Renal cortex interstitium (tissue), 11 donors: ENCODE measurements at regions not wholly inside any gene's neighbourhood (a gene's known extent, or its start where the extent isn't known, plus 50 kb on each side); places are given as distances from the start of the nearest gene placed in this dataset.

Experiments used
- DNase-seq, 11 donors: peaks; one replicate each; pipeline ENCODE4 v3.0.0-alpha.2; 2013; ENCODE audit warnings: low read depth in 9 of 11, low spot score in 4 of 11; ENCODE audit errors: extremely low read depth in 1 of 11

DNA sequence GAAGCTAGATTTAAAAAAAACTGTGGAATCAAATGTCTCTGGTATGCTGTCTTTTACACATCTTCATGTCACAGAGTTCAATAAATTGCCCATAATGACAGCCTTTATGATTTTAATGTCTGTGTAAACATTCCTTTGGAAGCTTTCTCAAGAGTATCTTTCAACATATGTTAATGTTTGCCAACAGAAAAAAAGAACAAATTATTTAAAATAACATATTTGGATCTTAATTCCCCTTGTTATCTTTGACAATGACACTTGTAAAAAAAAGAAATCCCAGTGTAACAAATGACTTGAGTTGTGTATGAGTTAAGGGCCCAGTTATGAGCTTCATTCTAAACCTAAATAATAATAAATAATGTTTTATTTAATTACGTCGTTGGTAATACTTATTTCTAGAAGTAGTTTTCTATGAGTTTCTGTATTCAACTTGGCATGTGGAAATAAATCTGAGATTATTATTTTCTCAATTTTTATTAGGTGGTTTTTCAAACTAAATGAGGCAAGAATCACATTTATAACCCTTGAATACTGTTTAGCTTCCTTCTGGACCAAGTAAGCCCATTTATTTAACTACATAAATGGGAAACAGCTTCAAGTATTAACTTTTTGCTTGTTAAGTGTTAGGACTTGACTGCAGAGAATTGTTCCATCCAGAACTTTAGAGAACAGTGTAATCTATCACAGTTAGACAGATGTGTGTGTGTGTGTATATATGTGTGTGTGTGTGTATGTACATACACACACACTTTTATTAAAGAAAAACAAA lies 182.1 kb downstream of the POSTN start:
- DNase-seq = peak in 1 of 11 donors; percentile 5

DNA sequence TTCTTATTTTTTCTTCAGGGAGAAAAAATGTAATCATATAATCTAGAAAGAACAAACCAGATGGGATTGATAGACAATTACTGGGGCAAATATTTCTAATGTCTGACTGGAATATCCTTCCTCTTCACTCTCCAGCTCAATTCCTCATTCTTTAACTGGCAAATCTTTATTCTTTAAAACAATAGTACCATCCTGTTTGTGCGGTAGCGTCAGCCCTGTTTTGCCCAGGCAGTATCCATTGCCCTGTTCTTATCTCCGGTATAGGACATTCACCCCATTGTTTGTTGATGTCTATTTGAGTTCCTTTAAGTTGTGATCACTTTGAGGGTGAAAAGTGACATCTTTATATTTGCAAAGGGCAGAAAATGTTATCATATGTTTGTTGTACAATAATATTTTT lies 185.4 kb downstream of the POSTN start:
- DNase-seq = no peak

DNA sequence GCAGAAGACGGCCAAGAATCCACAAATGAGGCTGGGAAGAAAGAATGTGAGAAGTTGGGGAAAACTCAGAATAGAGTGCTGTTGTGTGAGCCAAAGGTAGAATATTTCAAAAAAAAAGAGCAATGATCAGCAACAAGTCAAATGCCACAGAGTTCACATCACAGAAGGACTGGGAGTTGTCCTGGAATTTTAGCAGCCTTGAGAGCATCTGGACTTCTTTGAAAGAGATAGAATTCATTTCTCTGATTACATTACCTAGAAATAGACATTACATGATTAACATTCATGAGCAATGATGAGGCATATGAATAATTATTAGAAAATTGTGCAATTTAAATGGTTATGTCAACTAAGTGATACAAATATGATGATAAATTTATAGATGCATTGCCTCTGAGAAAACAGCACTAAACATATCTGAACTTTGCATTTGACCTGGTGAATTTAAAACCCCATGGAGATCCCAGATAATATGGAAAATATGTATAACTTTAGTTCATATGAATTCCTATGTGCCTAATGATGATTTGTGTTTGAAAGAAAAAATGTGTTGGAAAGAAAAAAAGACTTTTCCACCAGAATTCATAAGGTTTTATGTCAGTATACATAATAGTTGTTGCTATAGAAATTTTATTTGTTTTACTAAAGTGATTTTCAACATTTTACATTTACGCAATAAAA lies 186.2 kb downstream of the POSTN start:
- DNase-seq = no peak

DNA sequence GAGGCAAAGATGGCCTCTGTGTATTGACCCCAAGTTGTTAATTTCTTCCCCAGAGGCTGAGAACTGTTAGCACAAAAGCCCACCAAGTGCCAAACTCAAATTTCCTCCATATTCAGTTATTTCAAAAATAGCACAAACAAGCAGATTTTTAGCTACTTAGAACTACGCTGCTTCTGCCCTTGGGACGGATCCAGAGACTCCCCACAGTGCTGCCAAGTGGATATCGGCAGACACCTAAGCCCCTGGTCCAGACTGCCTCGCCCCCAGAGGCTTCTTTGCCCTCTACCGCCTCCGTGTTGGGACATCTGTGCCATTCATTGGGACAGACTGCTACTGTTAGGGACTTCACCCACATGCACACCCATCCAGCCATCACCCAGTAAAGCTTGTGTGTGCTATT lies 188.3 kb downstream of the POSTN start:
- no peak for DNase-seq

DNA sequence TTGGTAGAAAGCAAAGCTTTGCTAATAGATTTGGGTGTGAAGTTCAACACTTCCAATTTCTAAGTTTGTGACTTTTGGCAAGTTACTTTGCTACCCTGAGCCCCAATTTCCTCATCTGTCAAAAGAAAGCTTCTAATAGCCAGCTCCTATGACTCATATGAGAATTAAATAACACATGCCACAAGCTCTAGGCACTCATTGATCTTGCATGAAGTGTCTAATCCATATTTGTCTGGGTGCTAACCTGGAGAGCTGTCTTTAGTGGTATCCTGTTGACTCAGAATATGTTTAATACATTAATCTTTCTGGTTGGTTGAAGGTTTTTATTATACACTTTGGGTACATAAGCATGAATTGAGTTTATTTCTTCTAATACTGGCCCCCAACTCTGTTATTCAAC lies 188.8 kb downstream of the POSTN start:
- no peak for DNase-seq

DNA sequence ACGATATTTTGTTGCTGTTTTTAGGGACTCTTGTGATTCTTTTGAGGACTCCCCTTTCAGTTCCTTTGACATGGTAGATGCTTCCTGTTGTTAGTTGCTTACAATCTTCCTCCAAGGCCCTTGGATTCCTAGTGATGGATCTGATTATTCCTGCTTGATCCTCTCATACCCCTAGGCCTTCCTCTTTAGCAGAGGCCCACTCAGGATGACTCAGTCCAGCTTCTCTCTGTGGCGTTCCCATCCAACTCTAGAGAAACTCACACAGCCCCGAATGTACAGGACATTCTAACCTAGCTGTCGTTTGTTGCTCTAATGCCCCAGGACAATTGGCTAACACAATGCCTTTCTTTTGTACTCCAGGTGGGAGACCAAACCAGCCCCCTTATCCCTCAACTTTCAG lies 191.4 kb downstream of the POSTN start:
- DNase-seq = no peak

DNA sequence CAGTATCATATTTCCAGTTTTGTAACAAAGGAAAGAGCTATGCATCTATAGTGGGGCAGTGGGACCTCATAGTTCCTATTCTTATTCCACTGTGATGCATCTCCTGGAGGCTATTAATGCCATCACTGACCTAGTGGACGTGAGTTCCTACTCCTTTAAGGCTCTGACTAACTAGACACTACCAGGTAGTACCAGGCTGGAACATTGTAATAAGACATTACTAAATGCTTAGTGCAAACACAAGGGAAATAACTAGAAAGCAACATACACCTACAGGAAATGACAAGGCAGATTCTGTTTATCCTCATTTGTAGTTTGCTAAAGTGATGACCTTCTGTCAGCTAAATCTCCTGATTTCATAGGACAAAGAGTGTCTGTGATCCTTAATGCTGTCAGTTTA lies 192.5 kb downstream of the POSTN start:
- DNase-seq = no peak

DNA sequence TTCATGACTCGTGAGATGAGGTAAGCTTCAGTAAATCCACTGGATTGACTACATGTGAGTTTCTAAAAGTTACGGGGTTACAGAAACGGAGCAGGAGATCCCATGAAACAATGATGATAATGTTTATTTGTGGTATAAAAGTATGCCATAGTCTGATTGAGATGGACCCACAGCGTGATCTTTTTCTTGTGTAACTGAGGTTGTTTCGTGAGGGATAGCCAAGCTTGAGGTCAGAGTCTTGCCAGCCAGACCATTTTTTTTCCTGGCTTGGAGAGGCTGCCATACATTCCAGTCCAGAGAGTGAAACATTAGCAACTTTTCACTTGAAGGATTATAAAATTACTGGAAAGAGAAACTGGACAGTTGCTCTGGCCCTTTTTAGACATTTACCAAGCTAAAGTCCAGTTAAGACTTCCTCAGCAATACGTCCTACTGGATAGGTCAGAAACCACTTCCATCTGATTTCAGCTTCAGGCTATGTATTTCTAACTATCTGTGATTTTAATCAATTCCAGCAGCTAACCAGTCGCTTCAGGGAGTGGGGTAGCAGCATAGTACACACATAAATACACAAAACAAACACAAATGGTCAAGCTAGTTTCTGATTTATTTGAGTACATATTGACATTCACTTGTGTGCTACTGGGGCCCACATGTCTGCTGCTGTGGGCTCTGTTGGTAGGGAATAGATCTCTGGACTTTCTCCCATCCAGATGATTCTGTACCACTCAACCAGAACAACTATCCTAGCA lies 194.6 kb downstream of the POSTN start:
- no peak for DNase-seq

DNA sequence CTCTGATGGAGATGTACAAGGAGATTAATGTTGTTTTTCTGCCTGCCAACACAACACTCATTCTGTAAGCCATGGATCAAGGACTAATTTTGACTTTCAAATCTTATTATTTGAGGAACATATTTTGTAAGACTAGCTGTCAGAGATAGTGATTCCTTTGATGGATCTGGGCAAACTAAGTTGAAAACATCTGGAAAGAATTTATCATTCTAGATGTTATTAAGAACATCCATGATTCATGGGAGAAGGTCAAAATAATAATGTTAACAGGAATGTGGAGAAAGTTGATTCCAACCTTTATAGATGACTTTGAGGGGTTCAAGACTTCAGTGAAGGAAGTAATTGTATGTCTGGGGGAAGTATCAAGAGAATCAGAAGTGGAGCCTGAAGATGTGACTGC lies 196.8 kb downstream of the POSTN start:
- DNase-seq = no peak

DNA sequence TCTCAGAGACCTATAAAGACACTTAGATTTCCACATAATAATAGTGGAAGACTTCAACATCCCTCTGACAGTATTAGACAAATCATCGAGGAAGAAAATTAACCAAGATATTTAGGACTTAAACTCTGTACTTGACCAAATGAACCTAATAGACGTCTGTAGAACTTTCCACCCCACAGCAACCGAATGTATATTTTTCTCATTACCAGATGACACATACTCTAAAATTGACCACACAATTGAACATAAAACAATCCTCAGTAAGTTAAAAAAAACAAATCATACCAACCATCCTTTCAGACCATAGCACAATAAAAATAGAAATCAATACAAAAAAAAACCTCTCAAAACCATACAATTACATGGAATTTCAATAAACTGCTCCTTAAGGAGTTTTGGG lies 201.0 kb downstream of the POSTN start:
- no peak for DNase-seq

DNA sequence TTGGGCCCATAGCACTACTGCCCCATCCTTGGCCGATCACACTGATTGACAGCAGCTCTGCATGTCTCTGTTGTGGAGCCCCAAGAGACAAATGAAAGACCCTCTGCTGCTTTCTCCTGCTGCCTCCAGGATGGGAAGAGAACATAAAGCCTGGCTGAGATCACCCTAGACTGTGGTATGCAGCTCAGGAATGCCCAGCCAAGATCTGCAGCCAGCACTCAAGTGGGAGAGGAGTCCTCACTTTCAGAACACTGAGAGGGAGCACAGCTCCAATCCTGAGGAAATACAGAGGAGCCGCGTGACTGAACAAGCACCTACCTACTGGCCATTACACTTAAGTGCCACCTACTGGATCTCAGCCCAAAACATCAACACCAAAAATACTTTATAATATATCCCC lies 203.0 kb downstream of the POSTN start:
- no peak for DNase-seq

DNA sequence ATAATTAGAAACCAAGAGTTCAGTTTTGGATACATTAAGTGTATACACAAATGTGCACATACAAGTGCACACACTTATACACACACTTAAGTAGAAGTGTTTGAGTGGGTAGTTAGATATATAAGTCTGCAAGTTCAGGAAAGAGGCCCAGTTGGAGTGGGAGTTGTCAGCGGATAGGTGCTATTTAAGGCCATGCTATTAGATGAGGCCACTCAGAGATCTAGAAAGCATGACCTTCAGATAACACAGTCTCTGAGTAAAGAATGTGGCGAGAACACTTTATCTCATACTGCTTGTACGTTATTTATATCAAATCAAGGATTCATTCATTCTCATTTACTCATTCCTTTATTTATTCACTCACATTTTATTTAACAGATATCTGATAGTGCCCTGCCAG lies 206.2 kb downstream of the POSTN start:
- no peak for DNase-seq

DNA sequence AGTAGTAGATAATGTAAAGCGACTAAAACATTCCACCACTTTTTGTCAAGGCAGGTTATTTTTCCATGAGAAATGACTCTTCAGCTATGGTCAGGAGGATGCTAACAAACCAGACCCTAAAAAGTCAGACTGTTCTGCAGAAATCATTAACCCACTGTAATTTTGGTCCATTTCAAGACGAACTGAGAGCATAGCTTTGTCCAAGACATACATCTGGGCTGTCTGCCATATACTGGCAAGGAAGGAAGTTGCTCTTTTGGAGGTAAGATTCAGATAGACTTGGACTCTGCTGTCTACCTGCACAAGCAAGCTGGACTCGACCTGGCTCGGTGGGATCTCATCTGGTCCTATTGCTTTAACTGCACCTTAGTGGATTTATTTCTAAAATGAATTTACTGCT lies 207.8 kb downstream of the POSTN start:
- no peak for DNase-seq

DNA sequence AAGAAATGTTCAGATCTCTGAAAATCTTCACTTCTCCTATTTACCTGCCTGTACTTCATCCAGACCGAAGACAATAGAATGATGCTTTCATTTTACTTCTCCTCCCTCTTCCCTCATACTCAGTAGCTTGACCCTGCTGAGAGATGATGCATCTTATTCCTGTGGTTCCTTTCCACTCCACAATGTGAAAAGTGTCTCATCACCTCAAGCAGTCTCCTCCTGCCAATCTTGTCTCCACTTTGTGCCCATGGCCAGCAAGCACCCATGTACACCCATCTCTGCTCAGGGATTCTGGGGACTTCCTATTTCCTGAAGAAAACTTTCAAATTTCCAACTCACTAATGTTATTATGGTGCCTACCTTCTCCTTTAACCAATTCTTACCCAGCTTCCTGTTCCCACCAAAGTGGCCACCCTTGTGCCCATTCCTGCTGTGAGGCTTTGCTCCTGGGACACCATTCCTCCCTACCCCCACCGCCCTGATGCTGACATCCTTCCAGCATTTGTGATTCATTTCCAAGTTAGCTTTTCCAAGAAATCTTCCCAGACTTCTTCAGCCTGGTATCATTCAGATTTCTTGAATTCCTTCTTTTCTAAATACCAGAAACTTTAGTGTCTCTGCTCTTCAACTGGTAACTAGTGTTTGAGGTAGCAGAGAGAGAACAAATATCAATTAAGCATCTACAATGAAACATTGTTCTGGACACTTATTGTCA lies 212.5 kb downstream of the POSTN start:
- DNase-seq = no peak

DNA sequence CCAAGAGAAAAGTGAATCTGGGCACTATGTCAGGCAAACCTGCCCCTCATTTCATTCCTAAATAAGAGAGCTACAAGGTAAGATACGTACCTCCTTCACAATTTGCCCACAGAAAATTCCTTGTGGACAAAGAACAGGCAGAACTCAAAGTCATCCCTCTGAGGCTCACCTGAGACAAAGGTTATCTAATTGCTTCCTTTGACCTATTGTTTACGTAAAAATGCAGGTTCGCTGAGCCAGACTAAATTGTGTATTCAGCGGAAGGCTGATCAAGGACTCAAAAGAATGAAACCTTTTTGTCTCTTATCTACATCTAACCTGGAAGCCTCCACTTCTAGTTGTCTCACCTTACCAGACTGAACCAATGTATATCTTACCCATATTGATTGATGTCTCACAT lies 213.3 kb downstream of the POSTN start:
- DNase-seq = no peak

DNA sequence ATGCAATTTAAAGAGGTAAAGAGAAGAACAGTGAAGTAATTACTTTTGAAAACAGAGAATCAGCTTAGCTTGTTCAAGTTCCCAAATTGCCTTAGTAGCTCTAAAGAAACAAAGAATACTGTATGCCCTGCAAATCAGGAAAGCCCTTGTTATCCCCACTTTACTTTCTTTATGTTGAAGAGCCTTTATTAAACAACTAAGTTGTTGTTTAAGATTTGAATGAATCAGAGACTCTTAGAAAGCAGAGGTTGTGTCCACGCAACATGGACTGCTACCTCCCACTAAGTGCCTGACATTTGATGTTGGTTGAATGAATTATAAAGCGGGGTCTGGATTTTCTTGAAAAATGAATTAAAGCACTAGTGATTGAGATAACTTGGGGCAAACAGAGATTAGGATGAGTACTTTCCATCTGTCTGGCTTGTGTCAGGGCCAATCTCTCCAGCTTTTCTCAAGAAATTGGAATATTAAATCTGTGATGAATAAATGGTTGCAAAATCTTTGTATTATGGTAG lies 214.7 kb downstream of the POSTN start:
- DNase-seq = no peak

DNA sequence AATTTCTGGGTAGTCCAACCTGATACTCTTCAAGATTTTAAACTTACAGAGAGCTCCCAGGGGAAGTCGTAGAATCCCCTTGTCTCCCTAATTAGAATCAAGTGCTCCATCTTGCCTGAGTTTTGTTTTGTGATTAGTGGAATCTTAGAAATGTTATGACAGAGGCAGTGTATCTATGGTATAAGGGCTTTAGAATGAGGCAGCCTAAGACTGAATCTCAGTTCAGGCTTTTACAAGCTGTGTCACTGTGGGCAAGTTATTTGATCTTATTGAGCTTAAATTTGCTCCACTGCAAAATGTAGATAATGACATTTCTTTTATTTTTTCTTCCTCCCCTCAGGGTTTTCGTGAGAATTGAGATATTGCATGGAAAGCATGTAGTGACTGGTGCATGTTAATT lies 215.5 kb downstream of the POSTN start:
- no peak for DNase-seq

DNA sequence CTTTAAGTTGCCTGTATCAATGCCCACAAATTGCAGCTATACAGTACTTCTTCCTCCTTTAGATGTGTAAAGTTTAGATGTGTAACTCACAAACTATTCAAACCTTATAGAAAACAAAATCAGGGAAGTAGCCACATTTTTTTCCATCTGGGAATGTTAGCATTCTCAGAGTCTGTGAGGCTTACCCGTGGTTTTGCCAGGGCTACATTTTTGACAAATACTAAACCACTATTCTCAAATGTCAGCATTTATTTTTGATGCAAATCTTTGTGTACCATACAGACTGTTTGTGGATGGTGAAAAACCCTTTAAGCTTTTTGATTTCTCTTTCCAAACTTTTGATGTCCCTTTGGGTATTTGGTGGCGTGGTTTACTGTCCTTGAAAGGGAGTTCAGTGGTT lies 216.4 kb downstream of the POSTN start:
- no peak for DNase-seq

DNA sequence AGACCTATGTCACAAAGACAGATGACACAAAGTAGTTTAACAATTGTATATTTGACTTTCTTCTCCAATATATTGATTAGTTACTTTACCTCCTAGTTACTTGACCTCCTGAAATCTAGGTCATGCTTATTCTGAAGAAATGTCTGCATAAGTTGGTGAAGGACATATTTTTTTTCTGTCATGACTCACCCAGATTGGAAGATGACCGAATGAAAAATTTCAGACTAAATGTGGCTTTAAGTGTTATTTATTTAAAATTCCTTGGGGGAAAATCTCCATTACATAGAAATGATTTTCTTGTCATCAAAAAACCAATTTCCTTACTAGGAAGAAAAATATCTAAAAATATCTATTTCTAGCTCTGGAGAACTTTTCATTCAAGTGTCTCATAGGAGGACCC lies 217.1 kb downstream of the POSTN start:
- no peak for DNase-seq

DNA sequence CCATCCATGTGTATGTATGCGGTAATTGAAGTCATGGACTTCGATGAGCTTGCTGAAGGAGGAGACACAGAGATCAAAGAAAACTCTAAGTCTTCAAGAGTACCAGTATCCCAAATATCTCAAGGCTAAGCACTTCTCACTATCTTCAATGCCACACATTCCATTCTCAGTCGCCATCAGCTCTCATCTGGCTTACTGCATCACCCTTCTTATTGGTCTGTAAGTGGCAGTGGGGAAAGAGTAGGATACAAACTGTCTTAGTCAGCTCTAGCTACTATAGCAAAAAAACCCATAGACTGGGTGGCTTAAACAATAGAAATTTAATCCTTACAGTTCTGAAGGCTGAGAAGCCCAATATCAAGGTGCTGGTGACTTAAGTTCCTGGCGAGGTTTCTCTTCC lies 218.7 kb downstream of the POSTN start:
- no peak for DNase-seq
